ENCODE measurements at regions not wholly inside any gene's neighbourhood (a gene's known extent, or its start where the extent isn't known, plus 50 kb on each side); places are given as distances from the start of the nearest gene placed in this dataset.

DNA sequence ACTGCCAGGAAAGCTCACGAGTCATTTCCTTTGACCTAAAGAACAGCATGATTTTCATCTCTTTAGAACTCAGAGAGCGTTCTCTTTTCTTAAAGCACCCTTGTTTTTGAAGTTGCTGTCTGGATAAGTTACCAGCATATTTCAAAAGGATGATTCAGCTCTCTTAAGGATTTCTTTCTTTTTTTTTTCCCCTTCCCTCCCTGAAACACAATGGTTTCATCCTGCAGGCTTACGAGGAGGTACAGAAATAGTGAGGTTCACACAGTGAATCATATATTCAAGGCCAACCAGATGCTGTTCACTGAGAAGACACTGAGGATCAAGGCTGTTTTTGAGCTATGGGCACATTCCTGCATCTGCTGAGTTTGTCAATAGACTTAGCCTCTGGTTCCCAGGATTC, 257.2 kb downstream of the KIF4B start:
- Histone ChIP-seq H4K20me1 (ENCODE audit: insufficient read depth) (no peaks in the 10 kb centered on the region), H3K27me3 (ENCODE audit: insufficient read depth, low read length) (peaks cover 12% of the 10 kb centered on the region; the same call in 1 of the 2 replicates), H3K9me3 (ENCODE audit: control insufficient read depth in 1 of 2, insufficient read depth in 1 of 2, low read depth in 1 of 2, low read length in 2 of 2) (no peaks in the 10 kb centered on the region), H3K9me2 (ENCODE audit: insufficient read depth) (no peaks in the 10 kb centered on the region), H3K36me3 (ENCODE audit: control insufficient read depth in 1 of 2, insufficient read depth in 2 of 2, low read length in 2 of 2) (no peaks in the 10 kb centered on the region), H3K9ac (ENCODE audit: low read length) (no peak overlapping the region), H3K4me1 (ENCODE audit: control insufficient read depth in 1 of 2, insufficient read depth in 2 of 2, low read length in 2 of 2) (no peaks in the 10 kb centered on the region), H2AFZ (ENCODE audit: low read depth, low read length, poor library complexity, severe bottlenecking) (no peak overlapping the region), H3K79me2 (ENCODE audit: insufficient read depth, low read length) (no peaks in the 10 kb centered on the region), H3K4me3 (replicated peaks in 1 of 2; ENCODE audit: low read depth in 1 of 2, low read length in 2 of 2) (no peak overlapping the region), H3K27ac (ENCODE audit: low read depth, low read length) (no peak overlapping the region), H3K4me2 (ENCODE audit: low read length) (no peak overlapping the region)
- intact Hi-C loops (cut with micrococcal nuclease) = no loop called here
- ATAC-seq = no peak
- ChIA-PET CTCF (no interaction called here), RAD21 (ENCODE audit: low non-redundant PET in 1 of 2, low total read pairs in 2 of 2, uncharacterized antibody in 2 of 2, unreplicated experiment in 2 of 2) (no interaction called here), POLR2A (no interaction called here)
- no peak for DNase-seq (ENCODE audit: low read depth, low spot score)
- no peak for TF ChIP-seq EZH2 (IDR thresholded peaks at IDR 0.05)
- TF ChIP-seq, protein P1, sequence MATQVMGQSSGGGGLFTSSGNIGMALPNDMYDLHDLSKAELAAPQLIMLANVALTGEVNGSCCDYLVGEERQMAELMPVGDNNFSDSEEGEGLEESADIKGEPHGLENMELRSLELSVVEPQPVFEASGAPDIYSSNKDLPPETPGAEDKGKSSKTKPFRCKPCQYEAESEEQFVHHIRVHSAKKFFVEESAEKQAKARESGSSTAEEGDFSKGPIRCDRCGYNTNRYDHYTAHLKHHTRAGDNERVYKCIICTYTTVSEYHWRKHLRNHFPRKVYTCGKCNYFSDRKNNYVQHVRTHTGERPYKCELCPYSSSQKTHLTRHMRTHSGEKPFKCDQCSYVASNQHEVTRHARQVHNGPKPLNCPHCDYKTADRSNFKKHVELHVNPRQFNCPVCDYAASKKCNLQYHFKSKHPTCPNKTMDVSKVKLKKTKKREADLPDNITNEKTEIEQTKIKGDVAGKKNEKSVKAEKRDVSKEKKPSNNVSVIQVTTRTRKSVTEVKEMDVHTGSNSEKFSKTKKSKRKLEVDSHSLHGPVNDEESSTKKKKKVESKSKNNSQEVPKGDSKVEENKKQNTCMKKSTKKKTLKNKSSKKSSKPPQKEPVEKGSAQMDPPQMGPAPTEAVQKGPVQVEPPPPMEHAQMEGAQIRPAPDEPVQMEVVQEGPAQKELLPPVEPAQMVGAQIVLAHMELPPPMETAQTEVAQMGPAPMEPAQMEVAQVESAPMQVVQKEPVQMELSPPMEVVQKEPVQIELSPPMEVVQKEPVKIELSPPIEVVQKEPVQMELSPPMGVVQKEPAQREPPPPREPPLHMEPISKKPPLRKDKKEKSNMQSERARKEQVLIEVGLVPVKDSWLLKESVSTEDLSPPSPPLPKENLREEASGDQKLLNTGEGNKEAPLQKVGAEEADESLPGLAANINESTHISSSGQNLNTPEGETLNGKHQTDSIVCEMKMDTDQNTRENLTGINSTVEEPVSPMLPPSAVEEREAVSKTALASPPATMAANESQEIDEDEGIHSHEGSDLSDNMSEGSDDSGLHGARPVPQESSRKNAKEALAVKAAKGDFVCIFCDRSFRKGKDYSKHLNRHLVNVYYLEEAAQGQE (IDR thresholded peaks at IDR 0.05; ENCODE audit: low read depth) = no peak
- no peak for TF ChIP-seq SP1 (IDR thresholded peaks at IDR 0.05; ENCODE audit: low read depth)
- no peak for TF ChIP-seq POLR2A (IDR thresholded peaks at IDR 0.05; ENCODE audit: borderline replicate concordance, extremely low read depth, insufficient read depth, insufficient read length)
- TF ChIP-seq, protein P2, sequence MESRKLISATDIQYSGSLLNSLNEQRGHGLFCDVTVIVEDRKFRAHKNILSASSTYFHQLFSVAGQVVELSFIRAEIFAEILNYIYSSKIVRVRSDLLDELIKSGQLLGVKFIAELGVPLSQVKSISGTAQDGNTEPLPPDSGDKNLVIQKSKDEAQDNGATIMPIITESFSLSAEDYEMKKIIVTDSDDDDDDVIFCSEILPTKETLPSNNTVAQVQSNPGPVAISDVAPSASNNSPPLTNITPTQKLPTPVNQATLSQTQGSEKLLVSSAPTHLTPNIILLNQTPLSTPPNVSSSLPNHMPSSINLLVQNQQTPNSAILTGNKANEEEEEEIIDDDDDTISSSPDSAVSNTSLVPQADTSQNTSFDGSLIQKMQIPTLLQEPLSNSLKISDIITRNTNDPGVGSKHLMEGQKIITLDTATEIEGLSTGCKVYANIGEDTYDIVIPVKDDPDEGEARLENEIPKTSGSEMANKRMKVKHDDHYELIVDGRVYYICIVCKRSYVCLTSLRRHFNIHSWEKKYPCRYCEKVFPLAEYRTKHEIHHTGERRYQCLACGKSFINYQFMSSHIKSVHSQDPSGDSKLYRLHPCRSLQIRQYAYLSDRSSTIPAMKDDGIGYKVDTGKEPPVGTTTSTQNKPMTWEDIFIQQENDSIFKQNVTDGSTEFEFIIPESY (IDR thresholded peaks at IDR 0.05; ENCODE audit: extremely low read depth, insufficient replicate concordance, low read length) = no peak
- TF ChIP-seq SRF (IDR thresholded peaks at IDR 0.05; ENCODE audit: low read depth) = no peak
- TF ChIP-seq EZH2phosphoT487 (IDR thresholded peaks at IDR 0.05; ENCODE audit: borderline replicate concordance) = no peak
- TF ChIP-seq RAD21 (IDR thresholded peaks at IDR 0.05; ENCODE audit: low read depth) = no peak
- no peak for TF ChIP-seq CBX3 (IDR thresholded peaks at IDR 0.05; ENCODE audit: low read depth)
- TF ChIP-seq, protein P3, sequence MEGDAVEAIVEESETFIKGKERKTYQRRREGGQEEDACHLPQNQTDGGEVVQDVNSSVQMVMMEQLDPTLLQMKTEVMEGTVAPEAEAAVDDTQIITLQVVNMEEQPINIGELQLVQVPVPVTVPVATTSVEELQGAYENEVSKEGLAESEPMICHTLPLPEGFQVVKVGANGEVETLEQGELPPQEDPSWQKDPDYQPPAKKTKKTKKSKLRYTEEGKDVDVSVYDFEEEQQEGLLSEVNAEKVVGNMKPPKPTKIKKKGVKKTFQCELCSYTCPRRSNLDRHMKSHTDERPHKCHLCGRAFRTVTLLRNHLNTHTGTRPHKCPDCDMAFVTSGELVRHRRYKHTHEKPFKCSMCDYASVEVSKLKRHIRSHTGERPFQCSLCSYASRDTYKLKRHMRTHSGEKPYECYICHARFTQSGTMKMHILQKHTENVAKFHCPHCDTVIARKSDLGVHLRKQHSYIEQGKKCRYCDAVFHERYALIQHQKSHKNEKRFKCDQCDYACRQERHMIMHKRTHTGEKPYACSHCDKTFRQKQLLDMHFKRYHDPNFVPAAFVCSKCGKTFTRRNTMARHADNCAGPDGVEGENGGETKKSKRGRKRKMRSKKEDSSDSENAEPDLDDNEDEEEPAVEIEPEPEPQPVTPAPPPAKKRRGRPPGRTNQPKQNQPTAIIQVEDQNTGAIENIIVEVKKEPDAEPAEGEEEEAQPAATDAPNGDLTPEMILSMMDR (IDR thresholded peaks at IDR 0.05 in 2 of 3, conservative IDR thresholded peaks at IDR 0.05 in 1 of 3; ENCODE audit: borderline replicate concordance in 1 of 3, insufficient read depth in 1 of 3, low read depth in 2 of 3, low read length in 2 of 3) = no peak
- no peak for TF ChIP-seq ELF1 (IDR thresholded peaks at IDR 0.05; ENCODE audit: borderline replicate concordance, low read depth)
- no TSS peak for BruUV-seq (replicated peaks)
